Amygdala (tissue), 56 donors: ENCODE measurements at regions not wholly inside any gene's neighbourhood (a gene's known extent, or its start where the extent isn't known, plus 50 kb on each side); places are given as distances from the start of the nearest gene placed in this dataset.

Experiments used
- DNase-seq, 56 donors: peaks; one replicate each; lab custom pipeline; 2025; lab: John Stamatoyannopoulos, UW

GRCh38 chr6:114592506-114592905 is 249.7 kb upstream of the HS3ST5 start:
- no peak for DNase-seq

- DNase-seq, result no peak
Observed at GRCh38 chr6:114588726-114589125, 245.9 kb upstream of the HS3ST5 start.

- no peak for DNase-seq
Observed at GRCh38 chr6:114586298-114586697, 243.5 kb upstream of the HS3ST5 start.

GRCh38 chr6:114581293-114581692 is 238.5 kb upstream of the HS3ST5 start:
- peak in 1 of 56 donors; percentile 0 for DNase-seq

GRCh38 chr6:114580882-114581281 is 238.1 kb upstream of the HS3ST5 start:
- DNase-seq, result no peak

- no peak for DNase-seq
Observed at GRCh38 chr6:114579486-114579885, 236.7 kb upstream of the HS3ST5 start.

GRCh38 chr6:114577109-114577508 is 234.3 kb upstream of the HS3ST5 start:
- DNase-seq, result no peak

GRCh38 chr6:114576330-114576729 is 233.5 kb upstream of the HS3ST5 start:
- DNase-seq, result no peak

- DNase-seq, result no peak
Observed at GRCh38 chr6:114569669-114570068, 226.8 kb upstream of the HS3ST5 start.

GRCh38 chr6:114564302-114564933 is 221.6 kb upstream of the HS3ST5 start:
- no peak for DNase-seq

- no peak for DNase-seq
Observed at GRCh38 chr6:114559419-114559818, 216.6 kb upstream of the HS3ST5 start.

- DNase-seq, result no peak
Observed at GRCh38 chr6:114558153-114558552, 215.3 kb upstream of the HS3ST5 start.

GRCh38 chr6:114556846-114557488 is 214.1 kb upstream of the HS3ST5 start:
- no peak for DNase-seq

- no peak for DNase-seq
Observed at GRCh38 chr6:114550316-114550715, 207.5 kb upstream of the HS3ST5 start.

- no peak for DNase-seq
Observed at GRCh38 chr6:114543696-114544095, 200.9 kb upstream of the HS3ST5 start.

- DNase-seq, result no peak
Observed at GRCh38 chr6:114541794-114542193, 199.0 kb upstream of the HS3ST5 start.

- DNase-seq, result no peak
Observed at GRCh38 chr6:114537977-114538376, 195.2 kb upstream of the HS3ST5 start.

GRCh38 chr6:114534813-114535212 is 192.0 kb upstream of the HS3ST5 start:
- no peak for DNase-seq

GRCh38 chr6:114524081-114524480 is 181.3 kb upstream of the HS3ST5 start:
- DNase-seq, result no peak

GRCh38 chr6:114523508-114523907 is 180.7 kb upstream of the HS3ST5 start:
- no peak for DNase-seq

- DNase-seq, result no peak
Observed at GRCh38 chr6:114521926-114522325, 179.1 kb upstream of the HS3ST5 start.

GRCh38 chr6:114520976-114521375 is 178.2 kb upstream of the HS3ST5 start:
- DNase-seq, result no peak

GRCh38 chr6:114514170-114514569 is 171.3 kb upstream of the HS3ST5 start:
- no peak for DNase-seq
